ENCODE measurements at regions not wholly inside any gene's neighbourhood (a gene's known extent, or its start where the extent isn't known, plus 50 kb on each side); places are given as distances from the start of the nearest gene placed in this dataset.
"Not testable (repeated sequence)": the region's sequence is repeated elsewhere in the genome, so short reads cannot be mapped to it uniquely, and the experiment has no call there.

- DNase-seq: no peak
Measured at GRCh38 chr6:120328521-120328920, 979.0 kb upstream of the MAN1A1 start.

GRCh38 chr6:120320481-120321162 lies 971.1 kb upstream of the MAN1A1 start:
- DNase-seq: no peak

- DNase-seq: no peak
Measured at GRCh38 chr6:120304223-120304622, 954.7 kb upstream of the MAN1A1 start.

- no peak for DNase-seq
Measured at GRCh38 chr6:120303527-120303926, 954.0 kb upstream of the MAN1A1 start.

- no peak for DNase-seq
Measured at GRCh38 chr6:120302041-120302440, 952.5 kb upstream of the MAN1A1 start.

GRCh38 chr6:120290964-120291363 lies 941.4 kb upstream of the MAN1A1 start:
- no peak for DNase-seq

- no peak for DNase-seq
Measured at GRCh38 chr6:120282005-120282404, 932.4 kb upstream of the MAN1A1 start.

- DNase-seq: no peak
Measured at GRCh38 chr6:120279466-120280167, 930.1 kb upstream of the MAN1A1 start.

GRCh38 chr6:120278689-120279396 lies 929.3 kb upstream of the MAN1A1 start:
- no peak for DNase-seq

- DNase-seq: peak in 1 of 2 donors; percentile 1
Measured at GRCh38 chr6:120274547-120274946, 925.0 kb upstream of the MAN1A1 start.

- no peak for DNase-seq
Measured at GRCh38 chr6:120273411-120273810, 923.9 kb upstream of the MAN1A1 start.

GRCh38 chr6:120272038-120272437 lies 922.5 kb upstream of the MAN1A1 start:
- DNase-seq: no peak

GRCh38 chr6:120268256-120268655 lies 918.7 kb upstream of the MAN1A1 start:
- DNase-seq: not testable (repeated sequence)

GRCh38 chr6:120262354-120262753 lies 912.8 kb upstream of the MAN1A1 start:
- DNase-seq: no peak

- DNase-seq: no peak
Measured at GRCh38 chr6:120260636-120261035, 911.1 kb upstream of the MAN1A1 start.

GRCh38 chr6:120254651-120255050 lies 905.1 kb upstream of the MAN1A1 start:
- no peak for DNase-seq

- no peak for DNase-seq
Measured at GRCh38 chr6:120248451-120248850, 898.9 kb upstream of the MAN1A1 start.

- no peak for DNase-seq
Measured at GRCh38 chr6:120237221-120237620, 887.7 kb upstream of the MAN1A1 start.

- no peak for DNase-seq
Measured at GRCh38 chr6:120230008-120230407, 880.4 kb upstream of the MAN1A1 start.

GRCh38 chr6:120228297-120228696 lies 878.7 kb upstream of the MAN1A1 start:
- DNase-seq: no peak

GRCh38 chr6:120219339-120219738 lies 869.8 kb upstream of the MAN1A1 start:
- DNase-seq: no peak

GRCh38 chr6:120214088-120214499 lies 864.5 kb upstream of the MAN1A1 start:
- no peak for DNase-seq

GRCh38 chr6:120211955-120212792 lies 862.6 kb upstream of the MAN1A1 start:
- no peak for DNase-seq
